HL-60 (cell line): ENCODE measurements at regions not wholly inside any gene's neighbourhood (a gene's known extent, or its start where the extent isn't known, plus 50 kb on each side); places are given as distances from the start of the nearest gene placed in this dataset.

Source experiments
- GABPA ChIP-seq: IDR thresholded peaks from 2 replicates; pipeline ENCODE4 v1.6.1; 2012; ENCODE audit warnings: low read depth
- POLR2AphosphoS5 ChIP-seq: IDR thresholded peaks from 2 replicates; pipeline ENCODE4 v1.6.1; 2012; ENCODE audit warnings: low read depth
- SPI1 ChIP-seq: IDR thresholded peaks from 2 replicates; pipeline ENCODE4 v1.6.1; 2012; ENCODE audit warnings: low read depth, mild to moderate bottlenecking, borderline replicate concordance
- TF ChIP-seq, protein P1 (sequence below): IDR thresholded peaks from one replicate; pipeline ENCODE4 v1.5.1; 2011; ENCODE audit warnings: low read length, control low read depth, inconsistent platforms; ENCODE audit not compliant: insufficient read depth
- TF ChIP-seq, protein P2 (sequence below): IDR thresholded peaks from 2 replicates; pipeline ENCODE4 v1.6.1; 2012; ENCODE audit warnings: low read depth; ENCODE audit not compliant: insufficient replicate concordance

DNA sequence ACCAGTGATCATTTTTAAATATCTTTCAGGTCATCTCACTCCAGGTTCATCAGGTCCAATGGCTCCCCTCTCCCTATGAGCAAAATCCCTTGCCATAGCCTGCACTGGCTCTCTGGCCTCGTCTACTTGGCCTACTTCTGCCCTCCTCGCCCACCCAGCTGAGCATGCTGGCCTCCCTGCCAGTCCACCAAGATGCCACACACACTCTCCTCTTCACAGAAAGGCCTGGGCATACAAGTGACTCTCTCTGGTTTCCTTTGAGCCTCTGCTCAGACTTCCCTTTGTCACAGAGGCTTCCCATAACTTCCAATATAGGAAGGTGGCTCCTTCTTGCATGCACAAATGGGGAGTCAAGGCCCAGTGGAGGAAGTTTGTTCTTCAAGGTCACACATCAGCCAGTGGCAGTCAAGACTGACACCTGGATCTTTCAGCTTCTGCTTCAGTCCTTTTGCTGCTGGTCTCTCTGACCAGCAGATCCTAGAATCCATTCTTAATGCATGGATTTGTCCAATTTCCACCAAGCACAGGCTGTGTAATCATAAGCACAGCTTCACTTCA is 223.2 kb upstream of the HES1 start:
- TF ChIP-seq, protein P1, sequence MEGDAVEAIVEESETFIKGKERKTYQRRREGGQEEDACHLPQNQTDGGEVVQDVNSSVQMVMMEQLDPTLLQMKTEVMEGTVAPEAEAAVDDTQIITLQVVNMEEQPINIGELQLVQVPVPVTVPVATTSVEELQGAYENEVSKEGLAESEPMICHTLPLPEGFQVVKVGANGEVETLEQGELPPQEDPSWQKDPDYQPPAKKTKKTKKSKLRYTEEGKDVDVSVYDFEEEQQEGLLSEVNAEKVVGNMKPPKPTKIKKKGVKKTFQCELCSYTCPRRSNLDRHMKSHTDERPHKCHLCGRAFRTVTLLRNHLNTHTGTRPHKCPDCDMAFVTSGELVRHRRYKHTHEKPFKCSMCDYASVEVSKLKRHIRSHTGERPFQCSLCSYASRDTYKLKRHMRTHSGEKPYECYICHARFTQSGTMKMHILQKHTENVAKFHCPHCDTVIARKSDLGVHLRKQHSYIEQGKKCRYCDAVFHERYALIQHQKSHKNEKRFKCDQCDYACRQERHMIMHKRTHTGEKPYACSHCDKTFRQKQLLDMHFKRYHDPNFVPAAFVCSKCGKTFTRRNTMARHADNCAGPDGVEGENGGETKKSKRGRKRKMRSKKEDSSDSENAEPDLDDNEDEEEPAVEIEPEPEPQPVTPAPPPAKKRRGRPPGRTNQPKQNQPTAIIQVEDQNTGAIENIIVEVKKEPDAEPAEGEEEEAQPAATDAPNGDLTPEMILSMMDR, result no peak
- TF ChIP-seq SPI1 (no peak), GABPA (no peak), POLR2AphosphoS5 (no peak)
- TF ChIP-seq, protein P2, sequence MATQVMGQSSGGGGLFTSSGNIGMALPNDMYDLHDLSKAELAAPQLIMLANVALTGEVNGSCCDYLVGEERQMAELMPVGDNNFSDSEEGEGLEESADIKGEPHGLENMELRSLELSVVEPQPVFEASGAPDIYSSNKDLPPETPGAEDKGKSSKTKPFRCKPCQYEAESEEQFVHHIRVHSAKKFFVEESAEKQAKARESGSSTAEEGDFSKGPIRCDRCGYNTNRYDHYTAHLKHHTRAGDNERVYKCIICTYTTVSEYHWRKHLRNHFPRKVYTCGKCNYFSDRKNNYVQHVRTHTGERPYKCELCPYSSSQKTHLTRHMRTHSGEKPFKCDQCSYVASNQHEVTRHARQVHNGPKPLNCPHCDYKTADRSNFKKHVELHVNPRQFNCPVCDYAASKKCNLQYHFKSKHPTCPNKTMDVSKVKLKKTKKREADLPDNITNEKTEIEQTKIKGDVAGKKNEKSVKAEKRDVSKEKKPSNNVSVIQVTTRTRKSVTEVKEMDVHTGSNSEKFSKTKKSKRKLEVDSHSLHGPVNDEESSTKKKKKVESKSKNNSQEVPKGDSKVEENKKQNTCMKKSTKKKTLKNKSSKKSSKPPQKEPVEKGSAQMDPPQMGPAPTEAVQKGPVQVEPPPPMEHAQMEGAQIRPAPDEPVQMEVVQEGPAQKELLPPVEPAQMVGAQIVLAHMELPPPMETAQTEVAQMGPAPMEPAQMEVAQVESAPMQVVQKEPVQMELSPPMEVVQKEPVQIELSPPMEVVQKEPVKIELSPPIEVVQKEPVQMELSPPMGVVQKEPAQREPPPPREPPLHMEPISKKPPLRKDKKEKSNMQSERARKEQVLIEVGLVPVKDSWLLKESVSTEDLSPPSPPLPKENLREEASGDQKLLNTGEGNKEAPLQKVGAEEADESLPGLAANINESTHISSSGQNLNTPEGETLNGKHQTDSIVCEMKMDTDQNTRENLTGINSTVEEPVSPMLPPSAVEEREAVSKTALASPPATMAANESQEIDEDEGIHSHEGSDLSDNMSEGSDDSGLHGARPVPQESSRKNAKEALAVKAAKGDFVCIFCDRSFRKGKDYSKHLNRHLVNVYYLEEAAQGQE, result no peak
